ENCODE measurements at regions not wholly inside any gene's neighbourhood (a gene's known extent, or its start where the extent isn't known, plus 50 kb on each side); places are given as distances from the start of the nearest gene placed in this dataset.

- TF ChIP-seq CTCF (IDR thresholded peaks at IDR 0.05; ENCODE audit: insufficient read depth, low read length, poor library complexity, severe bottlenecking) (no peak), EZH2phosphoT487 (conservative IDR thresholded peaks at IDR 0.05; ENCODE audit: low read length) (no peak)
Observed at GRCh38 chr2:222146488-222146887, 152.3 kb downstream of the PAX3 start.
